Mesendoderm (in vitro differentiated cells): ENCODE measurements at regions not wholly inside any gene's neighbourhood (a gene's known extent, or its start where the extent isn't known, plus 50 kb on each side); places are given as distances from the start of the nearest gene placed in this dataset.

Source experiments
- DNase-seq: peaks from one replicate; pipeline ENCODE4 v3.0.0; 2013
- H2AK5ac ChIP-seq: 2 replicates; pipeline ENCODE4 v1.6.1; 2013; ENCODE audit warnings: low read length, inconsistent platforms
- H2BK120ac ChIP-seq: 2 replicates; pipeline ENCODE4 v1.6.1; 2013; ENCODE audit warnings: low read depth, mild to moderate bottlenecking, low read length, moderate library complexity, mixed read lengths
- H2BK15ac ChIP-seq: replicated peaks from 2 replicates; pipeline ENCODE4 v1.6.1; 2013; ENCODE audit warnings: low read depth, mild to moderate bottlenecking, moderate library complexity
- H2BK5ac ChIP-seq: 2 replicates; pipeline ENCODE4 v1.6.1; 2013; ENCODE audit warnings: low read length, inconsistent platforms
- H3K18ac ChIP-seq: 2 replicates; pipeline ENCODE4 v1.6.1; 2013; ENCODE audit warnings: mild to moderate bottlenecking, low read length, mixed read lengths
- H3K23ac ChIP-seq: one replicate; pipeline ENCODE4 v1.6.1; 2013; ENCODE audit warnings: low read length
- H3K27ac ChIP-seq: 2 replicates; pipeline ENCODE4 v1.5.1; 2013; ENCODE audit warnings: low read depth, mild to moderate bottlenecking, inconsistent platforms, low read length, moderate library complexity
- H3K27me3 ChIP-seq: 2 replicates; pipeline ENCODE4 v1.6.1; 2013; ENCODE audit warnings: low read length, control low read depth, mild to moderate bottlenecking, inconsistent platforms; ENCODE audit not compliant: insufficient read depth, poor library complexity
- H3K36me3 ChIP-seq: 2 replicates; pipeline ENCODE4 v1.6.1; 2013; ENCODE audit warnings: low read length, inconsistent platforms; ENCODE audit not compliant: control insufficient read depth, insufficient read depth
- H3K4ac ChIP-seq: one replicate; pipeline ENCODE4 v1.6.1; 2013; ENCODE audit warnings: low read depth, mild to moderate bottlenecking, low read length, moderate library complexity
- H3K4me1 ChIP-seq: 2 replicates; pipeline ENCODE4 v1.6.1; 2013; ENCODE audit warnings: low read depth, low read length, inconsistent platforms; ENCODE audit not compliant: control insufficient read depth
- H3K4me2 ChIP-seq: 2 replicates; pipeline ENCODE4 v1.6.1; 2013; ENCODE audit warnings: low read length
- H3K4me3 ChIP-seq: 2 replicates; pipeline ENCODE4 v1.5.1; 2013; ENCODE audit warnings: mild to moderate bottlenecking, low read length
- H3K56ac ChIP-seq: one replicate; pipeline ENCODE4 v1.6.1; 2013; ENCODE audit warnings: low read length
- H3K79me1 ChIP-seq: 2 replicates; pipeline ENCODE4 v1.6.1; 2013; ENCODE audit warnings: low read length, inconsistent platforms
- H3K79me2 ChIP-seq: 2 replicates; pipeline ENCODE4 v1.6.1; 2013; ENCODE audit warnings: mild to moderate bottlenecking, low read length; ENCODE audit not compliant: control insufficient read depth, insufficient read depth
- H3K9ac ChIP-seq: 2 replicates; pipeline ENCODE4 v1.6.1; 2013; ENCODE audit warnings: low read length, inconsistent platforms
- H4K5ac ChIP-seq: one replicate; pipeline ENCODE4 v1.6.1; 2013; ENCODE audit warnings: low read length
- H4K8ac ChIP-seq: one replicate; pipeline ENCODE4 v1.6.1; 2013; ENCODE audit warnings: low read depth, mild to moderate bottlenecking, control low read depth, low read length, moderate library complexity
- WGBS: extraction: QIAGEN DNeasy Blood & Tissue Kit; methylation state at CpG from one replicate; pipeline ENCODE4 v1.1.7; 2013; ENCODE audit warnings: low lambda C conversion rate, missing lambda C conversion rate; ENCODE audit not compliant: insufficient coverage; ENCODE audit errors: extremely low coverage; 5-methylcytosine and 5-hydroxymethylcytosine counted together

DNA sequence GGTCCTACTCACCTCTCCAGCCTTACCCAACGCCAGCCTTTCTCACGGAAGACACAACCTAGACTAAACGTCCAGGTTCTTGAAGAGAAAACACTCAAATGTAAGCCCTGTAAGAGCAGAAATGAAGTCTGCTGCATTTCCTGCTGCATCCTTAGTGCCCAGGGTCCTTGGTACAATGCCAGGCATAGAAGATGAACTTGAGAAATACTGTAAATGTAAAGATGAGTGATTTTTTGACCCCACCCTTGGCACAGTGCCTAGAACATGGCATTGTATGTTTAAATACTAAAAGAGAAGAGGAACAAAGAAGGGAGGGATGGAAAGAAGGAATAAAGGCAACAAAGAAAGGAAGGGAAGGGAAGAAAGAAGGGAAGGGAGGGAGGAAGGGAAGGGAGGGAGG lies 514.6 kb downstream of the MED13L start:
- DNase-seq, result no peak
- no peak overlapping the region for H2AK5ac ChIP-seq
- no peak overlapping the region for H3K4me2 ChIP-seq
- no peak overlapping the region for H2BK120ac ChIP-seq
- WGBS, result no CpG with 5 or more reads among the region's 3 CpGs
- H3K23ac ChIP-seq, result no peak overlapping the region
- no peaks in the 10 kb centered on the region for H3K27me3 ChIP-seq
- H3K4ac ChIP-seq, result no peak overlapping the region
- H3K4me1 ChIP-seq, result no peaks in the 10 kb centered on the region
- no peak overlapping the region for H3K56ac ChIP-seq
- H3K4me3 ChIP-seq, result no peak overlapping the region
- H3K18ac ChIP-seq, result no peak overlapping the region
- no peak overlapping the region for H2BK15ac ChIP-seq
- no peaks in the 10 kb centered on the region for H3K79me2 ChIP-seq
- H3K79me1 ChIP-seq, result no peaks in the 10 kb centered on the region
- no peak overlapping the region for H2BK5ac ChIP-seq
- H3K27ac ChIP-seq, result no peak overlapping the region
- H3K9ac ChIP-seq, result no peak overlapping the region
- H4K8ac ChIP-seq, result no peak overlapping the region
- no peaks in the 10 kb centered on the region for H3K36me3 ChIP-seq
- no peak overlapping the region for H4K5ac ChIP-seq

DNA sequence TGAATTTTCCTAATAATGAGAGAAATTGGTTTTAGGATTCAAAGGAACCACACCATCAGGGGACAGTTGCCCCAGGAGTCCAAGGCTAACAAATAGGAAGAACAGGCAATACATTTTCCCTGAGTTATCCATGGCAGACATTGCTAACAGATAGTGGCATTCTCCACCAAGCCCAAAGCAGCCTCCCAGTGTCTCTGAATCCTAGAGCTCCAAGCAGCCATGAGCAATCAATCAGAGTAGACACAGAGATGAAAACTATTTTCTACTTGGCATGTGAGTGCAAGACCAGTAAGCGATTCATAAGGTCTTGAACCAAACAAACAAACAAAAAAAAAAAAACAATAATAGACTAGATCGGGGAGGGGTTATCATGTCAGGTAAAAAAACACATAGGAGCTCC lies 515.7 kb downstream of the MED13L start:
- Histone ChIP-seq H3K36me3 (no peaks in the 10 kb centered on the region), H3K18ac (no peak overlapping the region), H3K27me3 (no peaks in the 10 kb centered on the region), H3K56ac (no peak overlapping the region), H3K79me2 (no peaks in the 10 kb centered on the region), H3K79me1 (no peaks in the 10 kb centered on the region), H3K4me2 (no peak overlapping the region), H3K9ac (no peak overlapping the region), H3K23ac (no peak overlapping the region), H3K4ac (no peak overlapping the region), H2AK5ac (no peak overlapping the region), H2BK15ac (no peak overlapping the region), H3K27ac (no peak overlapping the region), H2BK120ac (no peak overlapping the region), H2BK5ac (no peak overlapping the region), H3K4me3 (no peak overlapping the region), H3K4me1 (no peaks in the 10 kb centered on the region), H4K5ac (no peak overlapping the region), H4K8ac (no peak overlapping the region)
- DNase-seq, result peak; percentile 10
- WGBS, result no CpG with 5 or more reads among the region's 2 CpGs

DNA sequence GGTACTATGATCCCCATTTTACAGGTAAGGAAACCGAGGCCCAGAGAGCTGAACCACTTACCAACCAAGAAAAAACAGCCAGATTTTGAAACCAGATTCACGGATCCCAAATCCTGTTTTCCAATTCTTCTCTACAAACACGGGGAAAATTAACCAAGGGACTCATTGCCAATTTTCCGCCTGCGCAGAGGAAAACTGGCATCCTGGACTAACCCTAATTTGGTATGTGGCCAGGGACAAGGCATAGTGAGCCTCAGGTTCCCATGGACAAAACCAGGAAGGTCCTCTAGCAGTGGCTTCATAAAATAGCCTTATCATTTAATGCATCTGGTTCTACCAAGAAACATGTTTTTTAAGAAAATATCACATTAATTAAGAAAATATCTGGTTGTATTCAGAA lies 517.3 kb downstream of the MED13L start:
- H3K4ac ChIP-seq, result no peak overlapping the region
- no peak for DNase-seq
- no peak overlapping the region for H3K23ac ChIP-seq
- no peaks in the 10 kb centered on the region for H3K79me1 ChIP-seq
- WGBS, result no CpG with 5 or more reads among the region's 5 CpGs
- H3K4me3 ChIP-seq, result no peak overlapping the region
- no peak overlapping the region for H3K18ac ChIP-seq
- H3K79me2 ChIP-seq, result no peaks in the 10 kb centered on the region
- no peak overlapping the region for H2BK120ac ChIP-seq
- H4K5ac ChIP-seq, result no peak overlapping the region
- no peaks in the 10 kb centered on the region for H3K36me3 ChIP-seq
- no peak overlapping the region for H4K8ac ChIP-seq
- no peak overlapping the region for H2BK15ac ChIP-seq
- no peaks in the 10 kb centered on the region for H3K4me1 ChIP-seq
- H3K4me2 ChIP-seq, result no peak overlapping the region
- H3K9ac ChIP-seq, result no peak overlapping the region
- no peak overlapping the region for H2BK5ac ChIP-seq
- no peak overlapping the region for H3K27ac ChIP-seq
- no peaks in the 10 kb centered on the region for H3K27me3 ChIP-seq
- no peak overlapping the region for H2AK5ac ChIP-seq
- no peak overlapping the region for H3K56ac ChIP-seq

DNA sequence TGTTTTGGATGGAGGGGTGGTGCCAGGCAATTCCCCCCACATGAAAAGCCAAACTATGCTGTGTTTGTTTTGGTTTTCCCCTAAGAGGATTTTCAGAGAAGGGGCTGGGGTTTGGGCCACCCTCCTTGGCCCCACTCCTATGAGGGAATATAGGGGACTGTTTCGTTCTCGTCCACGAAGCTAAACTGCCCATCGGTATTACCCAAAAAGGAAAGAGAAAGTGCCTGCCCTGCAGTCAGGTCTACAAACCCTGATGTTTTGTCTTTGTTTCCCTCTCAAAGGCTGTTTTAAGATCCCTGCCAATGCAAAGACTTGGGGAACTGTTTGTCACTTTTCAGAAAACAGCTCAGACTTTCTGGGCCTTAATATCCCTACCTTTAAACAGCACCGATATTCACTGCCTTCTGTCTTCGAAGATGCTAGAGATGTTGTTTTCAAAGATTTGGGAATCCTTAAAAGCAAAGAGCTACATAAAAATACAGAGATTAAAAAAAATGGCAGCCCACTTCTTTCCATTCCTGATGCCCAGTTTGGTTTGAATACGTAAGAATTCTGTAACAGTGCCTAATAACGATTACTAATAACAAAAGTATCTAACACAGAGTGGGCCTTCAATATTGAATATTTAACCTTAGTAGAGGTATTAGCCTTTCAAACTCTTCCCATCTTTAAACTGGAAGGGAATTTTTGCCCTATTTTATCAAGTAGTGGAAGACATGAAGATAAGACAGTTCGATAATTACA lies 518.4 kb downstream of the MED13L start:
- Histone ChIP-seq H3K23ac (no peak overlapping the region), H2BK120ac (no peak overlapping the region), H3K18ac (no peak overlapping the region), H3K4ac (peak overlapping the region; percentile 24), H3K4me1 (no peaks in the 10 kb centered on the region), H2BK15ac (no peak overlapping the region), H3K79me1 (no peaks in the 10 kb centered on the region), H2AK5ac (no peak overlapping the region), H3K36me3 (no peaks in the 10 kb centered on the region), H4K8ac (no peak overlapping the region), H3K56ac (no peak overlapping the region), H3K27me3 (no peaks in the 10 kb centered on the region), H3K4me3 (no peak overlapping the region), H3K4me2 (no peak overlapping the region), H3K27ac (no peak overlapping the region), H3K9ac (no peak overlapping the region), H3K79me2 (no peaks in the 10 kb centered on the region), H2BK5ac (no peak overlapping the region), H4K5ac (no peak overlapping the region)
- no peak for DNase-seq
- WGBS, result no CpG with 5 or more reads among the region's 9 CpGs

DNA sequence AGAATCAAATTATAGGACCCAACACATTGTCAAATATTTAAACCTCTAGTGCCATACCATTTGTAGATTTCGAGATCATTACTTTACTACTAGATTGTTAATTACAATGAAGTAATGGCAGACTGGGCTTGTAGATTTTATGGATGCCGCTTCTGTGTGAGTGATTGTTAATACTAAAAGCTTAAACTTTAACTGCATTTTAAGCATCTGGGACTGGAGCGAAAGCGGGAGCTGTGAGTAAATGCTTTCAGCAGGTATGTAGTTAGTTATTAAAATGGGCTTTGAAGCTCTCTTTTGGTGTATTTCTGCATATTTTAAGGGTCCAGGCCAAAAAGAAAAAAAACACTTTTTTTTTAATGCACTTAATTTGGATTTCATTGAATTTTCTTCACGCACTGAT lies 519.3 kb downstream of the MED13L start:
- H2BK15ac ChIP-seq, result no peak overlapping the region
- no peaks in the 10 kb centered on the region for H3K36me3 ChIP-seq
- no CpG with 5 or more reads among the region's 5 CpGs for WGBS
- no peak overlapping the region for H3K18ac ChIP-seq
- H2BK120ac ChIP-seq, result no peak overlapping the region
- H3K79me1 ChIP-seq, result no peaks in the 10 kb centered on the region
- no peak for DNase-seq
- no peak overlapping the region for H3K56ac ChIP-seq
- H4K5ac ChIP-seq, result no peak overlapping the region
- no peaks in the 10 kb centered on the region for H3K27me3 ChIP-seq
- no peak overlapping the region for H3K4me2 ChIP-seq
- H3K4me3 ChIP-seq, result no peak overlapping the region
- H3K4ac ChIP-seq, result no peak overlapping the region
- H2BK5ac ChIP-seq, result no peak overlapping the region
- H4K8ac ChIP-seq, result no peak overlapping the region
- H3K79me2 ChIP-seq, result no peaks in the 10 kb centered on the region
- H2AK5ac ChIP-seq, result no peak overlapping the region
- no peak overlapping the region for H3K23ac ChIP-seq
- no peak overlapping the region for H3K9ac ChIP-seq
- H3K27ac ChIP-seq, result no peak overlapping the region
- no peaks in the 10 kb centered on the region for H3K4me1 ChIP-seq

DNA sequence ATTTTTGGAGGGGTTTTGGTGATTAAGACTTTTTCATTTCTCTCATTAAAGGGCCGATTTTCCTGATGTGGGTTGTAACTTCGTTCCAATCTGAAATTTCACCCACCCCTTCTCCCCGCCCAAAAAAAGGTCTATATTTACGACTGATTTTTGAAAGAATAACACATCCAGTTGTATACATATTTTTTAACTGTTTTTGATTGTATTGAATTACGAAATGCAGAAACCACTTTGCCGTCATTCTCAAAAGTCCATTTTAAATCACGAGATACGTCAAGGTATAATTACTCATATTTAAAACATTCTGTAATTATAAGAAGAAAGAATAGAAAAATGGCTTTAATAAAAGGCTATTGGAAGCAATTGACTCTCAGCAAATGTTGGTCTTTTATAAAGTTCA lies 520.7 kb downstream of the MED13L start:
- Histone ChIP-seq H3K23ac (no peak overlapping the region), H3K56ac (no peak overlapping the region), H3K4ac (no peak overlapping the region), H2BK15ac (no peak overlapping the region), H3K27me3 (no peaks in the 10 kb centered on the region), H3K36me3 (no peaks in the 10 kb centered on the region), H3K4me1 (no peaks in the 10 kb centered on the region), H2BK5ac (no peak overlapping the region), H3K9ac (no peak overlapping the region), H3K4me3 (no peak overlapping the region), H3K79me1 (no peaks in the 10 kb centered on the region), H3K79me2 (no peaks in the 10 kb centered on the region), H2BK120ac (no peak overlapping the region), H4K5ac (no peak overlapping the region), H3K18ac (no peak overlapping the region), H3K27ac (no peak overlapping the region), H4K8ac (no peak overlapping the region), H3K4me2 (no peak overlapping the region), H2AK5ac (no peak overlapping the region)
- DNase-seq, result no peak
- WGBS, result no CpG with 5 or more reads among the region's 8 CpGs
